ENCODE measurements at regions not wholly inside any gene's neighbourhood (a gene's known extent, or its start where the extent isn't known, plus 50 kb on each side); places are given as distances from the start of the nearest gene placed in this dataset.

GRCh38 chr1:208743361-208743760 lies 499.2 kb upstream of the PLXNA2 start:
- no peak for TF ChIP-seq CTCF (IDR thresholded peaks at IDR 0.05; ENCODE audit: low read length, missing control alignments)
- no peak overlapping the region for H3K4me3 ChIP-seq (replicated peaks; ENCODE audit: low read depth, low read length)
- no peak for DNase-seq (ENCODE audit: low read depth)

DNA sequence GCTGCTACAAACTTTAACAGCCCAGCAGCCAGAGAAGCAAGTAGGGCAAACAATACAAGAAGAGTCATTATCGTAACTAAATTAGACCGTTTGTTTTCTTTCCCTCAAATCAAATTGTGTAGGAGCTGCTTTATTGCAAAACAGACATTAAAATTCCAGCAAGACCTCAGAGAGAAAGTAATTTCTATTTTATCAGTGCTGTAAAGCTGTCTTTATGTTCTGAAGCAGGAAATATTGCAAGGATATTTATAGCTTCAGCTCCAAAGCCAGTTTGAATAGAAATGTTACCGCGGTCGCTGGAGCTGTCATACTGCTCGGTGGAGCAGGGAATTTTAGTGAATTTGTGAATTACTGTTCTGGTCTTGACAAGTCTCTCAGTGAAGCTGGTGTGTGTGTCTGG lies 503.8 kb upstream of the PLXNA2 start:
- no peak for DNase-seq (ENCODE audit: low read depth)
- no peak overlapping the region for H3K4me3 ChIP-seq (replicated peaks; ENCODE audit: low read depth, low read length)
- no peak for TF ChIP-seq CTCF (IDR thresholded peaks at IDR 0.05; ENCODE audit: low read length, missing control alignments)

DNA sequence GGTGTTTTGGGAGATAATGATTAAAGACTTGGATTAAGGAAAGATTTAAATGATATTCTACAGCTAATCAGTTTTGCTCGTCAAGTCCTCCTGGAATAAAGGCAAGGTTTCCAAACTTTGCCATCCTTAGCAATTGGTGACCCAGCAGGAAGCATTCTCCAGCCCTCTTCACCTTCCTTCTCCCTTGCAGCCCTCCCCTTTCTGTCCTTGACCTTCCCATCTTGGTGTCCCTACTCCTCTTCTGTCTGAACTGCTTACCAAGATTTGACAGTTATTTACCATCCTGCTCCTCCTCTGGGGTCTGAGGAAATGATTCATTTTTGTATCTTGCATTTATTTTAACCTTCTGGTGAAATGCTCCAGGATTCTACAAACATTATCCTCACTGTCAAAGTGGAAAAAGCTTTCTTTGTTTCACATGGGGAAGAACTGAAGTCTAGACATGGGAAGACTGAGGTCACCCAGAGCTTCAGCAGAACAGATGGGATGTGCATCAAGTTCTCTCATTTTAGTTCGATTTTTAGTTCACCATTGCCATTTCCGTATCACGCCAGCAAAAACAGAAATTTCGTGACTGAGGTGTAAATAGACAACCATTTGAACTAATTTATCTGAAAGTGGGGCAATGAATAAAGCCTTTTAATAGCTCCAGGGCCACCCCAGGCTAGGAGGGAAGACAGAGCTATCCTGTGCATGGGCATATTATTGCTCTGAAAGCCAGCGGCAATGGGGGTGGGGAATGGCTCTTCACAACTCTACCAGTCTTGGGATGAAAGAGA lies 504.4 kb upstream of the PLXNA2 start:
- TF ChIP-seq CTCF (IDR thresholded peaks at IDR 0.05; ENCODE audit: low read length, missing control alignments), result no peak
- H3K4me3 ChIP-seq (replicated peaks; ENCODE audit: low read depth, low read length), result no peak overlapping the region
- no peak for DNase-seq (ENCODE audit: low read depth)

DNA sequence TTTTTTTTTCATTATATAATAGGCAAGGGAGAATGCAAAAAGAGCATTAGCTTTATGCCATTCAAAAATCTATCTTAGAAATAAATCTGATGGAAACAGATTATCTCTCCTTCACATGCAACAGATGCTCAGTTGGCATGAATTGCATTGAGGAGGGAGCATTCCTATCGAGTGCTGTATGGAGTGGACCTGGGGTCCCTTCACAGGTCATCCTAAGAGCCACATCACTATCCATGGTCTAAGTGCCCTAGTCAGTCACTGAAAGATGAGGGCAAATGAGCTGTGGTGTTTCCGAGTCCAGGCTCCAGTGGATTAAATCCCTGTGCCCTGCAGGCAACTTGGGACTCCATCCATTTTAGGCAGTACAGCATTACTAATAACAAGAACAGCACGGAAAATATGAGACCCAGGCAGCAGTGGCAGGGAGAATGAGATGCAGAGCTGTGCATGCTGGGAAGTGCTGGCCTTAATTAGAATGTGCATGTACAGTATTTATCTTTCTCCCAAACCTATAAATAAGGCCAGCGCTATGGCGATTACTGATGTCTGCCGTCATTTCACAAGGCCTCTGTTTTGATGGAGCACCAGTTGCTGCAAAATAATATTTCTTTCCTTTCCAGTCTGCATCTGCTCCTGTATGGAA lies 512.3 kb upstream of the PLXNA2 start:
- no peak for TF ChIP-seq CTCF (IDR thresholded peaks at IDR 0.05; ENCODE audit: low read length, missing control alignments)
- DNase-seq (ENCODE audit: low read depth), result no peak
- H3K4me3 ChIP-seq (replicated peaks; ENCODE audit: low read depth, low read length), result no peak overlapping the region

DNA sequence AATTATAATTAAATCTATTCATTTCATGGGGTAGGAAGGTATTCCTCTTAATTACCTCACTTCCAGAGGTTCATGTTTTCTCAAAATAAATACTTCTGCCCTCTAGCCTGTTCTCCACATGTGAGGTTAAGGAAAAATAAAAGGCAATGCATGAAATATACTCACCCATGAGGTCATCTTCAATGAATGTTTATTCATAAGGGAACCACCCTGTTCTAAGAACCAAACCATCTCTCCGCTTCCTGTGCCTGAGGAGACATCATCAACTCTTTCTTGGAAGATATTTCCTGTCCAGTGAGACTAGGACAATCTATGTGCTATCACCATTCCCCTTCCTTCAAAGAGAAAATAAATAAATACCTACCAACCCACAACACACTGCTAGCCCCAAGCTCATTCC lies 513.7 kb upstream of the PLXNA2 start:
- no peak for DNase-seq (ENCODE audit: low read depth)
- no peak for TF ChIP-seq CTCF (IDR thresholded peaks at IDR 0.05; ENCODE audit: low read length, missing control alignments)
- no peak overlapping the region for H3K4me3 ChIP-seq (replicated peaks; ENCODE audit: low read depth, low read length)

DNA sequence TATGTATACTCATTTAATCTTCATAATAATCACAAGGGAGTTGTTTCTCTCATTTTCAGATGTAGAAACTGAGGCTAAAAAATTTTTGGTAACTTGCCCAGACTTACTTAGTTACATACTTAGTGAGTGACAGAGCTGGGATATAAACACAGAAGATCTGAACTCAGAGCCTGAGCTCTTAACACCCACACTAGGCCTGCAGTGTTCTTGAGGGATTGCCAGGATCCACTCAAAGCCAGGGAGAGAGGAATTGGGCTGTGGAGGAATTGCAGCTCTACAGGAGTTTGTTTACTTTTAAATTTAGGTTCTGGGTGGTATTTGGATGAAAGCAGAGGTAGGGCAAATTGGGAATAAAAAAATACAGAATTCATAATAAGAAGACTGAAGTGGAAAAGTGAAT lies 515.1 kb upstream of the PLXNA2 start:
- no peak for DNase-seq (ENCODE audit: low read depth)
- TF ChIP-seq CTCF (IDR thresholded peaks at IDR 0.05; ENCODE audit: low read length, missing control alignments), result no peak
- H3K4me3 ChIP-seq (replicated peaks; ENCODE audit: low read depth, low read length), result no peak overlapping the region

GRCh38 chr1:208763971-208764370 lies 519.8 kb upstream of the PLXNA2 start:
- no peak overlapping the region for H3K4me3 ChIP-seq (replicated peaks; ENCODE audit: low read depth, low read length)
- DNase-seq (ENCODE audit: low read depth), result no peak
- TF ChIP-seq CTCF (IDR thresholded peaks at IDR 0.05; ENCODE audit: low read length, missing control alignments), result no peak

Measured in fibroblast of pulmonary artery (primary cell).